CD8-positive, alpha-beta memory T cell (primary cell): ENCODE measurements at regions not wholly inside any gene's neighbourhood (a gene's known extent, or its start where the extent isn't known, plus 50 kb on each side); places are given as distances from the start of the nearest gene placed in this dataset.

Experiments
- CTCF ChIA-PET: fragments of 350-600 bp; sonication (Branson Sonifier 250); formaldehyde crosslinking; loops from one replicate; lab custom pipeline; 2021; ENCODE audit warnings: antibody characterized with exemption; lab: Charles Lee
- POLR2A ChIA-PET: fragments of 350-600 bp; sonication (Branson Sonifier 250); formaldehyde crosslinking; loops from one replicate; lab custom pipeline; 2021; ENCODE audit warnings: antibody characterized with exemption; lab: Charles Lee
- DNase-seq, 5 donors: peaks; one replicate each; pipeline versions ENCODE4 v3.0.0 to v3.0.0-alpha.2; 2020 to 2022; ENCODE audit warnings: mixed read lengths in 1 of 5
- H3K27ac ChIP-seq: one replicate; pipeline ENCODE4 v1.7.0; 2013; ENCODE audit warnings: low read depth, mild to moderate bottlenecking, low read length, moderate library complexity
- H3K27me3 ChIP-seq: 2 replicates; pipeline ENCODE4 v1.7.0; 2013; ENCODE audit warnings: low read length, mild to moderate bottlenecking; ENCODE audit not compliant: insufficient read depth, poor library complexity, severe bottlenecking
- H3K36me3 ChIP-seq: 2 replicates; pipeline ENCODE4 v1.7.0; 2013; ENCODE audit warnings: mild to moderate bottlenecking, low read length, moderate library complexity; ENCODE audit not compliant: insufficient read depth
- H3K4me1 ChIP-seq: 2 replicates; pipeline ENCODE4 v1.7.0; 2013; ENCODE audit warnings: mild to moderate bottlenecking, low read length, moderate library complexity; ENCODE audit not compliant: insufficient read depth
- H3K4me3 ChIP-seq: 2 replicates; pipeline ENCODE4 v1.7.0; 2013; ENCODE audit warnings: mild to moderate bottlenecking, low read length
- H3K9me3 ChIP-seq: 2 replicates; pipeline ENCODE4 v1.7.0; 2013; ENCODE audit warnings: mild to moderate bottlenecking, low read length
- H3K27ac Mint-ChIP-seq, 8 donors: one replicate each; pipeline ENCODE4 v1.8.0; 2020 to 2021; ENCODE audit warnings: mixed read lengths in 8 of 8, mild to moderate bottlenecking in 6 of 8, inconsistent platforms in 3 of 8, moderate library complexity in 3 of 8
- H3K27me3 Mint-ChIP-seq, 2 donors: one replicate each; pipeline ENCODE4 v1.8.0; 2020 to 2021; ENCODE audit warnings: mixed read lengths in 2 of 2, mild to moderate bottlenecking in 1 of 2, moderate library complexity in 1 of 2
- H3K36me3 Mint-ChIP-seq, 3 donors: one replicate each; pipeline ENCODE4 v1.8.0; 2020 to 2021; ENCODE audit warnings: mixed read lengths in 3 of 3, inconsistent platforms in 1 of 3, mild to moderate bottlenecking in 1 of 3
- H3K4me1 Mint-ChIP-seq, 3 donors: one replicate each; pipeline ENCODE4 v1.8.0; 2020 to 2021; ENCODE audit warnings: mixed read lengths in 3 of 3, inconsistent platforms in 1 of 3, mild to moderate bottlenecking in 1 of 3
- H3K4me3 Mint-ChIP-seq, 7 donors: one replicate each; pipeline ENCODE4 v1.8.0; 2020 to 2021; ENCODE audit warnings: mixed read lengths in 7 of 7, mild to moderate bottlenecking in 6 of 7, moderate library complexity in 4 of 7, inconsistent platforms in 2 of 7
- H3K9me3 Mint-ChIP-seq, 5 donors: one replicate each; pipeline ENCODE4 v1.8.0; 2020 to 2022; ENCODE audit warnings: mixed read lengths in 5 of 5, mild to moderate bottlenecking in 3 of 5, moderate library complexity in 2 of 5, inconsistent platforms in 1 of 5

DNA sequence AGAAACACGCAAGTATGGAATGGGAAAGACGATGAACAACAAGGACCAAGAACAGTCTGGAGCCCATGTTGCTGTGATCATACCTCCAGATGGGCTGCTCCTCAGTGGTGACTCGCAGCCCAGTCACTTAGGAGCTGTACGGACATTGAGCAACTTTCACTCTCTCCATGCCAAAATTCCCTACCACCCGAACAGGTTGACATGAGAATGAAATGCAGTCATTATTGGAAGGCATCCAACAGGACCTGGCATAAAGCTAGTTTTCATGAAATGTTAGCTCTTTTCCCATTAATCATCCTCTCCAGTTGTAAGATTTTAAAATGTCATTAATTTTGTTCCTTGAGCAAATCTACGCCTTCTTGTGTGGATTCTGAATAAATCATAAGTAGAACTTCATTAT, 82.7 kb upstream of the GPM6B start:
- H3K9me3 Mint-ChIP-seq = no peaks in the 10 kb centered on the region
- no peaks in the 10 kb centered on the region for H3K36me3 Mint-ChIP-seq
- Histone ChIP-seq H3K36me3 (no peaks in the 10 kb centered on the region), H3K9me3 (no peaks in the 10 kb centered on the region), H3K27ac (no peak overlapping the region), H3K4me1 (no peaks in the 10 kb centered on the region), H3K27me3 (no peaks in the 10 kb centered on the region), H3K4me3 (no peak overlapping the region)
- POLR2A ChIA-PET = no interaction called here
- H3K4me3 Mint-ChIP-seq = no peak overlapping the region
- DNase-seq = no peak
- H3K27ac Mint-ChIP-seq = no peak overlapping the region
- CTCF ChIA-PET = no interaction called here
- no peaks in the 10 kb centered on the region for H3K4me1 Mint-ChIP-seq
- peaks cover 4 to 27% of the 10 kb centered on the region in 2 donors for H3K27me3 Mint-ChIP-seq

DNA sequence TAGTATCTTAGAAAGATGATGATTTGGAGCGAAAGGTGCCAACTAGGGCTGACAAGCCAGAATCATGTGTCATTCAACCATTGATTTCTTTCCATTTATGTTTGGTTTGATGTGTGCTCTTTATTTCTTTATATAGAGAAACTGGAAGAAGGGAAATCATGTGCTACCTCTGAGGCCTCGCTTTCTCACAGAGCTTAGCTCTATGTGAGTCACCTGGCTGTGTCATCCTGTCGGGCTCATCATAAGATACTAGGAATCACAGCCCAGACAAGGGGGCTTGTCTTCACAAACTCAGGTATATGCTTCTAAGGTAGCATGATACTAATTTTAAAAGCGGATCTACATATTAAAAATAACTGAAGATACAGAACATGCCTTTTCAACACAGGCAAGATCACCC, 81.7 kb upstream of the GPM6B start:
- H3K9me3 ChIP-seq = no peaks in the 10 kb centered on the region
- no peak overlapping the region for H3K4me3 Mint-ChIP-seq
- H3K27ac ChIP-seq = no peak overlapping the region
- H3K27ac Mint-ChIP-seq = no peak overlapping the region
- H3K4me1 ChIP-seq = no peaks in the 10 kb centered on the region
- no peaks in the 10 kb centered on the region for H3K36me3 Mint-ChIP-seq
- CTCF ChIA-PET = no interaction called here
- H3K27me3 ChIP-seq = no peaks in the 10 kb centered on the region
- H3K4me1 Mint-ChIP-seq = no peaks in the 10 kb centered on the region
- no peaks in the 10 kb centered on the region for H3K9me3 Mint-ChIP-seq
- POLR2A ChIA-PET = no interaction called here
- no peaks in the 10 kb centered on the region for H3K36me3 ChIP-seq
- no peak for DNase-seq
- no peak overlapping the region for H3K4me3 ChIP-seq
- peaks cover 4 to 25% of the 10 kb centered on the region in 2 donors for H3K27me3 Mint-ChIP-seq

DNA sequence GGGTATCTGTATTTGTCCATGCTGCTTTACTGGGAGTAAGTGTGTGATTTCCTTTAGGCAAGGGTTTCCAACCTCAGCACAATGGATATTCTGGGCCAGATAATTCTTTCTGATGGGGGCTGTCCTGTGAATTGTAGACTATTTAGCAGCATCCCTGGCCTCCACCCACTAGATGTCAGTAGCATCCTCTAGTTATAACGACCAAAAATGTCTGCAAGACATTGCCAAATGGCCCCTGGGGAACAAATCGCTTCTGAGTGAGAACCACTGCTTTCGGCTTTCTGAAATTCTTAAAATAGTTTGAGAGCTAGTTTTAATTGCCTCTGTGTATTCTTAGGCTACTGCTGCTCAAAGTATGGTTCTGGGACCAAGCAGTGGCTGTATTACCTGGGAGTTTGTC, 81.2 kb upstream of the GPM6B start:
- no peaks in the 10 kb centered on the region for H3K4me1 Mint-ChIP-seq
- no peak overlapping the region for H3K4me3 ChIP-seq
- no peak overlapping the region for H3K27ac ChIP-seq
- H3K36me3 Mint-ChIP-seq = no peaks in the 10 kb centered on the region
- ChIA-PET POLR2A (no interaction called here), CTCF (no interaction called here)
- H3K9me3 ChIP-seq = no peaks in the 10 kb centered on the region
- no peak overlapping the region for H3K4me3 Mint-ChIP-seq
- peaks cover 4 to 20% of the 10 kb centered on the region in 2 donors for H3K27me3 Mint-ChIP-seq
- no peaks in the 10 kb centered on the region for H3K36me3 ChIP-seq
- H3K27me3 ChIP-seq = no peaks in the 10 kb centered on the region
- no peak overlapping the region for H3K27ac Mint-ChIP-seq
- DNase-seq = no peak
- H3K4me1 ChIP-seq = no peaks in the 10 kb centered on the region
- no peaks in the 10 kb centered on the region for H3K9me3 Mint-ChIP-seq

GRCh38 chrX:13897566-13897965, 80.7 kb upstream of the GPM6B start:
- H3K9me3 ChIP-seq = no peaks in the 10 kb centered on the region
- no peaks in the 10 kb centered on the region for H3K9me3 Mint-ChIP-seq
- H3K4me1 Mint-ChIP-seq = no peaks in the 10 kb centered on the region
- CTCF ChIA-PET = no interaction called here
- H3K27me3 Mint-ChIP-seq = peaks cover 2 to 15% of the 10 kb centered on the region in 2 donors
- H3K27me3 ChIP-seq = no peaks in the 10 kb centered on the region
- H3K4me1 ChIP-seq = no peaks in the 10 kb centered on the region
- H3K36me3 ChIP-seq = no peaks in the 10 kb centered on the region
- H3K36me3 Mint-ChIP-seq = no peaks in the 10 kb centered on the region
- no peak for DNase-seq
- no peak overlapping the region for H3K27ac ChIP-seq
- POLR2A ChIA-PET = no interaction called here
- H3K4me3 Mint-ChIP-seq = no peak overlapping the region
- no peak overlapping the region for H3K27ac Mint-ChIP-seq
- no peak overlapping the region for H3K4me3 ChIP-seq

GRCh38 chrX:13894888-13895565, 78.1 kb upstream of the GPM6B start:
- peaks cover 7 to 16% of the 10 kb centered on the region in 2 donors for H3K27me3 Mint-ChIP-seq
- H3K4me1 Mint-ChIP-seq = no peaks in the 10 kb centered on the region
- H3K9me3 Mint-ChIP-seq = no peaks in the 10 kb centered on the region
- H3K36me3 ChIP-seq = no peaks in the 10 kb centered on the region
- H3K9me3 ChIP-seq = no peaks in the 10 kb centered on the region
- H3K4me3 Mint-ChIP-seq = no peak overlapping the region
- no peak overlapping the region for H3K27ac Mint-ChIP-seq
- no peak for DNase-seq
- H3K36me3 Mint-ChIP-seq = no peaks in the 10 kb centered on the region
- ChIA-PET CTCF (no interaction called here), POLR2A (no interaction called here)
- no peak overlapping the region for H3K4me3 ChIP-seq
- no peaks in the 10 kb centered on the region for H3K27me3 ChIP-seq
- no peak overlapping the region for H3K27ac ChIP-seq
- H3K4me1 ChIP-seq = no peaks in the 10 kb centered on the region

- ChIA-PET POLR2A (no interaction called here), CTCF (no interaction called here)
- peaks cover 7 to 13% of the 10 kb centered on the region in 2 donors for H3K27me3 Mint-ChIP-seq
These were observed 76.9 kb upstream of the GPM6B start for GRCh38 chrX:13893826-13894225.

DNA sequence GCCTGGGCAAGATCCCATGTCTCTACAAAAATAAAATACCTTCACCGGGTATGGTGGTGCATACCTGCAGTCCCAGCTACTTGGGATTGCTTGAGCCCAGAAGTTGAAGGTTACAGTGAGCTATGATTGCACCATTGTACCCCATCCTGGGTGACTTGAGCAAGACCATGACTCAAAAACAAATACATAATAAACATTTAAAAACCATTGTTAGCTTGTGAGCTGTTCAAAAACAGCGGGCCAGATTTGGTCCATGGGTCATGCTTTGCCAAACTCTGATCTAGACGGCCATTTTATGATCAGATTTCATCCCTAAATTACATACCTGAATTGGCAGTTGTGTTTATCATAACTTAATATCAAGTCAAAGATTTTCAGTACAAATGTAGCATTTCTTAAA, 76.0 kb upstream of the GPM6B start:
- no peaks in the 10 kb centered on the region for H3K36me3 ChIP-seq
- H3K9me3 ChIP-seq = no peaks in the 10 kb centered on the region
- no peaks in the 10 kb centered on the region for H3K36me3 Mint-ChIP-seq
- POLR2A ChIA-PET = no interaction called here
- no peak overlapping the region for H3K27ac ChIP-seq
- peaks cover 7 to 17% of the 10 kb centered on the region in 2 donors for H3K27me3 Mint-ChIP-seq
- no peaks in the 10 kb centered on the region for H3K4me1 Mint-ChIP-seq
- no peak overlapping the region for H3K4me3 ChIP-seq
- DNase-seq = no peak
- H3K4me1 ChIP-seq = no peaks in the 10 kb centered on the region
- H3K4me3 Mint-ChIP-seq = no peak overlapping the region
- CTCF ChIA-PET = no interaction called here
- no peaks in the 10 kb centered on the region for H3K27me3 ChIP-seq
- H3K9me3 Mint-ChIP-seq = peaks cover 0 to 2% (median 0%) of the 10 kb centered on the region in 5 donors
- H3K27ac Mint-ChIP-seq = no peak overlapping the region

More at GRCh38 chrX:13893826-13894225, 76.9 kb upstream of the GPM6B start:
- no peak overlapping the region for H3K4me3 Mint-ChIP-seq
- H3K36me3 ChIP-seq = no peaks in the 10 kb centered on the region
- H3K27ac Mint-ChIP-seq = no peak overlapping the region
- no peak overlapping the region for H3K4me3 ChIP-seq
- no peaks in the 10 kb centered on the region for H3K4me1 Mint-ChIP-seq
- no peak for DNase-seq
- H3K27ac ChIP-seq = no peak overlapping the region
- H3K36me3 Mint-ChIP-seq = no peaks in the 10 kb centered on the region
- no peaks in the 10 kb centered on the region for H3K4me1 ChIP-seq
- no peaks in the 10 kb centered on the region for H3K27me3 ChIP-seq
- no peaks in the 10 kb centered on the region for H3K9me3 ChIP-seq
- no peaks in the 10 kb centered on the region for H3K9me3 Mint-ChIP-seq

DNA sequence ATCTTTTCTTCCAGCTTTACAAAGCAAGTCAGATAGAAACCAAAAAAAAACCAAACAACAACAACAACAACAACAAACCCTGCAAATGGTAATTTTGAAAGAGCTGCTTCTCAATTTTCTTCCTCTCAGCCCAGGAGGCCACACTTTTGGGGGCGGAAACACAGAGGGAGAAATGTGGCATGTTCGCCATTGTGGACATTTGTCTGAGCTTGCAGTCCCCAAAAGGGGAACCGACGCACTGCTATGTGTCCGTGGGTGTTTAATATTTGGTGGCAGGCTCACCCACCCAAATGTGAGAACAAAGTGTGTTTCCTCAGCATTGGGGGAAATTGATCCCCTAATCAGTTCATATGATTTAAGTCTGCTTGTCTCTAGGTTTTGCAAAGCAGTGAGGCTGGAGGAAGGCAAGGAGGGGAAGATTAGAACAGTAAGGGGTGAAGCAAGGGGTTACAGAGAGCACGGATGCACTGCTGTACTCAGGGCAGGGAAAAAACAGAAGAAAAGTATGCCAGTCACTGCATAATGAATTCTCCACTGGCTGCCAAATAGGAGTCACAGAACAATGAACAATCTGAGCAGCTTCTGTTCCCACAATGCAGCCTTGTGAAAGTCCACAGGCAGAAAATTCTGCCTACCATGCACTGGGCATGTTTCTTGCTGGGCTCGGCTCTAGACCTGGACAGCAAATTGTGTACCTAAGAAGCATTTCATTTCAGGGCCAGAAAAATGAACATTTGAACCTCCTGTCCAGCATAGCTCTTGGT, 74.7 kb upstream of the GPM6B start:
- ChIA-PET POLR2A (no interaction called here), CTCF (no interaction called here)
- no peaks in the 10 kb centered on the region for H3K9me3 ChIP-seq
- peaks cover 11% of the 10 kb centered on the region in 2 donors for H3K27me3 Mint-ChIP-seq
- no peaks in the 10 kb centered on the region for H3K36me3 ChIP-seq
- H3K36me3 Mint-ChIP-seq = no peaks in the 10 kb centered on the region
- no peaks in the 10 kb centered on the region for H3K4me1 Mint-ChIP-seq
- H3K9me3 Mint-ChIP-seq = peaks cover 0 to 2% (median 0%) of the 10 kb centered on the region in 5 donors
- no peaks in the 10 kb centered on the region for H3K4me1 ChIP-seq
- no peak overlapping the region for H3K27ac ChIP-seq
- no peak overlapping the region for H3K4me3 Mint-ChIP-seq
- no peaks in the 10 kb centered on the region for H3K27me3 ChIP-seq
- no peak overlapping the region for H3K27ac Mint-ChIP-seq
- H3K4me3 ChIP-seq = no peak overlapping the region
- no peak for DNase-seq
